Osteoblast (primary cell): ENCODE measurements at regions not wholly inside any gene's neighbourhood (a gene's known extent, or its start where the extent isn't known, plus 50 kb on each side); places are given as distances from the start of the nearest gene placed in this dataset.

Source experiments
- DNase-seq: peaks from one replicate; pipeline ENCODE4 v3.0.0; 2011; ENCODE audit warnings: low spot score, mixed read lengths; ENCODE audit not compliant: insufficient read length; ENCODE audit errors: missing footprints
- H2AFZ ChIP-seq: 2 replicates; pipeline ENCODE4 v1.6.0; 2011; ENCODE audit warnings: mild to moderate bottlenecking, low read length
- H3K27ac ChIP-seq: 2 replicates; pipeline ENCODE4 v1.5.1; 2011; ENCODE audit warnings: mild to moderate bottlenecking, low read depth, low read length, moderate library complexity
- H3K27me3 ChIP-seq: 2 replicates; pipeline ENCODE4 v1.6.0; 2012; ENCODE audit warnings: mild to moderate bottlenecking, control low read depth, inconsistent platforms, low read length, moderate library complexity; ENCODE audit not compliant: insufficient read depth
- H3K36me3 ChIP-seq: 2 replicates; pipeline ENCODE4 v1.5.1; 2011; ENCODE audit warnings: mild to moderate bottlenecking, low read length, control low read depth, moderate library complexity; ENCODE audit not compliant: insufficient read depth
- H3K4me1 ChIP-seq: 2 replicates; pipeline ENCODE4 v1.5.1; 2011; ENCODE audit warnings: mild to moderate bottlenecking, low read length, control low read depth, moderate library complexity; ENCODE audit not compliant: insufficient read depth
- H3K4me2 ChIP-seq: 2 replicates; pipeline ENCODE4 v1.6.0; 2011; ENCODE audit warnings: mild to moderate bottlenecking, low read length; ENCODE audit not compliant: insufficient read depth
- H3K4me3 ChIP-seq: fragments of 200-600 bp; sonication (generic); 3 replicates; pipeline ENCODE4 v1.5.1; 2012; ENCODE audit warnings: mild to moderate bottlenecking, low read length, inconsistent platforms; ENCODE audit not compliant: insufficient read depth
- H3K79me2 ChIP-seq: 2 replicates; pipeline ENCODE4 v1.6.0; 2012; ENCODE audit warnings: mild to moderate bottlenecking, low read length, control low read depth, inconsistent platforms; ENCODE audit not compliant: insufficient read depth
- H3K9me3 ChIP-seq: 2 replicates; pipeline ENCODE4 v1.5.1; 2011; ENCODE audit warnings: low read depth, low read length, control low read depth
- H4K20me1 ChIP-seq: 2 replicates; pipeline ENCODE4 v1.6.0; 2012; ENCODE audit warnings: mild to moderate bottlenecking, low read length, control low read depth; ENCODE audit not compliant: insufficient read depth
- CTCF ChIP-seq: IDR thresholded peaks from 2 replicates; pipeline ENCODE4 v1.5.1; 2011; ENCODE audit warnings: mild to moderate bottlenecking, low read depth, low read length, moderate library complexity; ENCODE audit errors: extremely low read depth

- Histone ChIP-seq H3K36me3 (no peaks in the 10 kb centered on the region), H3K9me3 (no peaks in the 10 kb centered on the region), H3K27me3 (no peaks in the 10 kb centered on the region), H3K79me2 (no peaks in the 10 kb centered on the region), H3K27ac (no peak overlapping the region), H4K20me1 (no peaks in the 10 kb centered on the region), H2AFZ (no peak overlapping the region), H3K4me3 (no peak overlapping the region), H3K4me2 (no peak overlapping the region), H3K4me1 (peaks cover 11% of the 10 kb centered on the region)
- TF ChIP-seq CTCF, result no peak
- no peak for DNase-seq
Measured at GRCh38 chr2:200137691-200138090, 168.8 kb upstream of the SPATS2L start.

- Histone ChIP-seq H3K27me3 (no peaks in the 10 kb centered on the region), H2AFZ (no peak overlapping the region), H3K79me2 (no peaks in the 10 kb centered on the region), H3K4me1 (peaks cover 11% of the 10 kb centered on the region), H3K36me3 (no peaks in the 10 kb centered on the region), H3K4me2 (peak overlapping the region; percentile 1), H3K27ac (no peak overlapping the region), H4K20me1 (no peaks in the 10 kb centered on the region), H3K4me3 (no peak overlapping the region), H3K9me3 (no peaks in the 10 kb centered on the region)
- TF ChIP-seq CTCF, result no peak
- DNase-seq, result no peak
Measured at GRCh38 chr2:200138391-200139124, 167.9 kb upstream of the SPATS2L start.

- Histone ChIP-seq H3K36me3 (no peaks in the 10 kb centered on the region), H3K4me3 (no peak overlapping the region), H3K4me2 (no peak overlapping the region), H2AFZ (no peak overlapping the region), H3K27ac (no peak overlapping the region), H3K4me1 (no peaks in the 10 kb centered on the region), H4K20me1 (no peaks in the 10 kb centered on the region), H3K27me3 (no peaks in the 10 kb centered on the region), H3K9me3 (no peaks in the 10 kb centered on the region), H3K79me2 (no peaks in the 10 kb centered on the region)
- no peak for TF ChIP-seq CTCF
- DNase-seq, result no peak
Measured at GRCh38 chr2:200144571-200144970, 161.9 kb upstream of the SPATS2L start.

GRCh38 chr2:200146501-200146900, 160.0 kb upstream of the SPATS2L start:
- Histone ChIP-seq H2AFZ (no peak overlapping the region), H4K20me1 (no peaks in the 10 kb centered on the region), H3K4me1 (no peaks in the 10 kb centered on the region), H3K27me3 (no peaks in the 10 kb centered on the region), H3K36me3 (no peaks in the 10 kb centered on the region), H3K4me2 (no peak overlapping the region), H3K27ac (no peak overlapping the region), H3K79me2 (no peaks in the 10 kb centered on the region), H3K4me3 (no peak overlapping the region), H3K9me3 (no peaks in the 10 kb centered on the region)
- no peak for DNase-seq
- no peak for TF ChIP-seq CTCF
